ENCODE measurements at regions not wholly inside any gene's neighbourhood (a gene's known extent, or its start where the extent isn't known, plus 50 kb on each side); places are given as distances from the start of the nearest gene placed in this dataset.

DNA sequence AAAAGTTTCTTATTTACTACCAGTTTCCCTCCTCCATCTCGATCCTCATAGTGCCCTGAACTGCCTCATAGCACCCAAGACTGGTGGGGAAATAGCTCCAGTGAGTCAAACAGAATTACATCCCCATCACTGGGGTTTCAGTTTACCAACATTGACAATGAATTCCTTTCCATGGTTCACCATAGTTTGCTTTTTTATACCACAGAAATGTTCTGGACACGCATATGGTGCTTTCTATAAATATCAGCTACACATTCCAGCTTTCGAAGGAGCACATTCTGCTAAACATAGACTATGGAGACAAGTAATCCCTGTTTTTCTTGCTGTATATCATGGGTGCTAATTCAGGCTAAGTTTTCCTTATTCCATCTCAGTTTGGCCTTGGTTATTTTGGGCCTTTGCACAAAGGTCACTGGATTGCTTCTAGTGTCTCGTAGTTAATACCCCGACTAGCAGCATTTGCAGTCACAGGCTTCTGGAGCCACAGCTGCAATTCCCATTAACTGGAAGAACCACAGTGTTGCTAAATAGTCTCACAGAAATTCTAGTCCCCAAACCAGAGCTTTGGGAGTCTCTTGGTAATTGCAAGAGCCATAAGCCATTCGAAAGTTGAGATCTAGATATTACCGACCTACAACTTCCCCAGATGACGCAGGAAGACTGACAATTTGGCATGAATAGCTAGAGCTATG, 53.4 kb upstream of the TRPC3 start:
- TF ChIP-seq YY1 (IDR thresholded peaks at IDR 0.05; ENCODE audit: low read depth) (no peak), EGR1 (IDR thresholded peaks at IDR 0.05) (no peak)

Data from Ishikawa (cell line).